NCI-H2081 (cell line): ENCODE measurements at regions not wholly inside any gene's neighbourhood (a gene's known extent, or its start where the extent isn't known, plus 50 kb on each side); places are given as distances from the start of the nearest gene placed in this dataset.

Experiments used
- DNase-seq, 2 experiments: peaks; one replicate each; lab custom pipeline; 2025; lab: John Stamatoyannopoulos, UW

DNA sequence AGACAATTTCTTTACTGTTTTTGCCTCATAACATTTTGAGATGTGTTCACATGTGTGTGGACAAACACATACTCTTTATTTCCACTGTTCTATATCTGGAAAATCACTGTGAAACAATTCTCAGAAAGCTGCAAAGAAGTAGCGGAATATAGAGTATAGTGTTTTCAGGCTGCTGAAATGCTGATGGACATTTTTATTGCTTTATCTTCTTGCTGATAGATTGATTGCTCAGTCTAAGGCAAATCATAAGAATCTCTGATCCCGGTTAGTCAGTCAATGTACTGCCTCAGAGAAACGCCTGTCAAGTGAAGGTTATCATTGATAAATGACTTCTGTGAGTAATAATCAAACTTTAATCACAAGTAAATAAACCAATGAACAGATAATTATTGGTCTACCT is 364.9 kb upstream of the CTNND2 start:
- DNase-seq = no peak

DNA sequence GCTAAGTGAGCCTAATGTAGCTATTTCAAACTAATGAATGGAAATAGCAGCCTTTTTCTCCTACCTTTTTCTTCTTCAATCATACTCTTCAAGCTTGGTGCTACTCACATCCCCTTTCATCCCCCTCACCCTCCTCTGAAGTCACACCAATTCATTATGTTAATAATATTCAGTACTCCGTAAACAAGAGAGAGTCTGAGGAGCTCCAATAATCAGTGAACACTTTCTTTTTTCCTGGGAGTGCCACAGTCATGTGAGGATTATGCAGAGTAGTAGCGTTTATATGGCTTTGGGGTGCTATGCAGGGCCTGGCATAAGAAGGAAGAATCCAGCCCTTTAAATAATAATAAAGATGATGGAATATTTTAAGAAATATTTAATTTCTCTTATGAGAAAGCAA is 354.3 kb upstream of the CTNND2 start:
- DNase-seq = no peak

DNA sequence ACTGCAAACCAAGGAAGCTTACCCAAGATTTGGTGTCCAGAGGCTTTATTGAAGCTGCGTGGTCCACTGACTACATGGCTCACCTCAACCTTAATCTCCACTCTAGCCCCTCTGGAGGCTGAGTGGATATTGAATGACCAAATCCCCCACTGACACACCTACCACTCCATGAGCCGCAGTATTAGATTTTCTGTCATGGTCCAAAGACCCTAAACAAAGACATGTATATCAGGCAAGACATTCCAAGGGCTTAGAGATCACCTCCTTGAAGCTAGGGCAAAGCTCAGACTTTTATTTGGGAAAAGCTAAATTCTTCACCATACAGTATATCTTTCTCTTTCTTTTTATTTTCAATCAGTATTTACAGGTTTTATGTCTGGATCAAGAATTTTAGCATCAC is 346.2 kb upstream of the CTNND2 start:
- DNase-seq = no peak

DNA sequence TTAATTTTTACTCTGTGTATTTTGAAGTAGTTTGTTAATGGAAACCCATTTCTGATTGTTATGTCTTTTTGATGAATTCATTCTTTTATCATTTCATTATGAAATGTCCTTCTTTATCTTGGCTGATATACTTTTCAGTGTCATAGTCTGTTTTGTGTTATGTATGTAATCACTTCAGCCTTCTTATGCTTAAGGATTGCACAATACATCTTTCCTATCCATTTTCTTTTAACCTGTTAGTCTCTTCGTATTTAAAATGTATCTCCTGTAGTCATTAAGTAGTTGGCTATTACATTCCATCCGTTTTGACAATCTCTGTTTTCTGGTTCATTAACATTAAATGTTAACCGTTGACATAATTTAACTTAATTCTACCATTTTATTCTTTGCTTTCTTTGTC is 344.6 kb upstream of the CTNND2 start:
- no peak for DNase-seq

DNA sequence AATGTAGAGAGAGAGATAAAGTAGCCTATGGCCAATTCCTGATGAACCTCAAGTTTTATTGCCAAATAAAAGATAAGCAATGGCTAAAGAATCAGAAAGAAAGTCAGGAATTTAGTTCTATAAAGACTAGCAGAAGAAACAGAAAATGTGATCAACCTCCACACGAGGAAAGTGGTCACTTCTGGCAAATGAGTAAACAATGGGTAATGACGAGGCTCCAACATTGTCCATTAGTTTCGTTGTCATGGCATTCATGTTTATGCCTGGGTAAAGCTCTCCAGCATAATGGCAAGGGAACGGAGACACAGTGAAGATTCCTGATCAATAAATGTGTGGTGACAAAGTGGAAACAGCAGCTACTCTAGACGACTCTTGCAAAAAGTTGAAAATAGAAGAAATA is 341.8 kb upstream of the CTNND2 start:
- DNase-seq = no peak

DNA sequence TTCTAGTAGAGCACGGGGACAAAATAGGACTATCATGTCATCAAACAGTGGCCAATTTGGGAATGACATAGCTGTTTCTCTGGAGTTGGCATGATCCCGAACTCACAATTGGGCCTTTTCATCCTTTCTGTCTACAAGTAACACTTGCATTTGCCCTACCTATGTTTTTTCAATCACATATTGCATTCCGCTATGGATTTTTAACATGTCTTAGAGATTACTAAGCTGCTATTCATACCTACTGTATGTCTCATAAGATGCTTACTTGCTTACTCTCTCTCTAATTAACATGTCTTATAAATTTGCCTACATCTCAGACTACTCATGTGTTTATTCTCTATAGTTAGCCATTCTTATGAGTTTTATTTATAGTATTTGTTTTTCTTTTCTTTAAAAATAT is 341.2 kb upstream of the CTNND2 start:
- DNase-seq = no peak

DNA sequence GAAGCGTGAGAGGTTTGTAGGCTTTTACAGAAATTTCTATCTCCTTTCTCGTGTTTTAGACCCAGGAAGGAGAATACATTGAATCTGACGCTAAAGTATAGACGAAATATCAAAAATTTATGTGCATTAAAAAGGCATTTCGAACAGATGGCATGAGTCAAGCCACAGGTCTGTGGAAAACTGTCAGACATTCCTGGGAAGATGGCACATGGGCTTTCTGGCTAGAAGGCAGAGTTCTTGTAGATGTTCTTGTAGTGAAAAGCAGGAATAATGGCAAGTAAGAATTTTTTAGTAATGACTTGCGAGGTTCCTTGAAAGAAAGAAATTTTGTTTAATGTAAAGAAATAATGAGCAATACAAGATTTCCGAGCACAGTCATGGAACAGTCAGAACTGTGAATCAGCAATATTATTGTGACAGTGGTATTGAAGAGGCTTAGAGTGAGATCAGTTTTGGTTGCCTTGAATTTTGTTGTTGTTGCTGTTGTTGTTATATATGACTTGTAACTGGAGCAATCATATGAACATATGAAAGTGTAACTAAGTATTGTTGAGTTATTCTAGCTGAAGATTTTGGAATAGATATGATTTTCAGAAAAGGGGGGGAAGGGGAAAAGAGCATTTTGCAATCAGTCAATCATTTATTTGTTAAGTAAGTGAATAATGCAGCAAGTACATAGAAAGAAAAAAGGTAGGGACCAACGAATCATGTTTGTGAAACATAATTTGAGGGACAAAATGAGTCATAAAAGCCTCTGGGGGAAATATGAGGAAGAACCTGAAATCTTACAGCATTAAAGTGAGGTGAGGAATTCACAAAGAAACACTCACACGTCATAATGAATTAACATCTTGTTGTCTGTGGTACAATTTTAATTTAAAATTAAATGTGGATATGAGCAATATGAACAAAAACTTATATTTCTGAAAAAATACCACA is 339.0 kb upstream of the CTNND2 start:
- no peak for DNase-seq

DNA sequence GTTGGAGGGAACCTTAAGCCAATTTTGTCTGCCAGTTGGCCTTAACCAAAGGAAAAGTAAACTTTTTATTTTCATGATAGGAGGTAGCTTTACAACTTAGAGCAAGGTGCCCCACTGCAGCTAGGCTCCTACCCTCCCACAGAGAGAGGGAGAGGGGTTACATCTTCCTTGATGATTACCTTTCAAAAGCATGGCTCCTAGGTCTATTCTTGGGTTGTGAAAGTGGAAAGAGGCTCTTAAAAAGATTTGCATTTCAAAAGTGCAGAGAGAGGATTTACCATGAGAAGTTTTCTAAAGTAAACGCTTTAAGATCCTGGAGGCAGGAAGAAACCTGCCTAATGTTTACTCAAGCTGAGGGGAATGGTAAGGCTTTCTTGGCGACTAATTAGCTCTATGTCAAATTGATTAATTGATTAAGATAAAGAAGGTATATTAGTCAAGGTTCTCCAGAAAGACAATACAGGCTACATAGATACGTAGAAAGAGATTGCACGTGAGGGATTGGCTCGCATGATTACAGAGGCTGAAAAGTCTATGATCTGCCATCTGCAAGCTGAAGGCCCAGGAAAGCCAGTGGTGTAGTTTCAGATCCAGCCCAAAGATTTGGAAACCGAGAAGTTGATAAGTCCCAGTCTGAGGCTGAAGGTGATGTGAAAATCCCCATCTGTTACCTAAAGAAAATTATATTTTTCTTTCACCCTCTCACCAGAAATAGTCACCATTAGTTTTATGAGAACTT is 333.8 kb upstream of the CTNND2 start:
- no peak for DNase-seq

DNA sequence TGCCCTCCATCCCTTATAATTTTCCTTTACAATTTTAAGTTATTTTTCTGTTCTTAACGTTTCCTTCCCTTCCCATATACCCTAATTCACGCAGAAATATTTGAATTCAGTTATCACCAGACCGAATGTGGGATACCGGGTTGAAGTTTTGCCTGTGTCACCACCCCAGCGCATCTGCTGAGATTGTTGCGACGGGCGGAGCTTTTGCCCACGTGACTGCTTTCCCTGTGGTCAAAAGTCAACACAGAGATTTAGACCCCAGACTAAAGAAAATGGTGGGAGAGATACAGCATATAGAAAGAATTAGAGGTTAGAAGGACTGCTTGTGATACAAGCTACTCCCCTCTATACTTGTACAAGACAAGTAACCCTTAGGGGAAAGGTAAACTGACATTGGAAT is 326.4 kb upstream of the CTNND2 start:
- no peak for DNase-seq

DNA sequence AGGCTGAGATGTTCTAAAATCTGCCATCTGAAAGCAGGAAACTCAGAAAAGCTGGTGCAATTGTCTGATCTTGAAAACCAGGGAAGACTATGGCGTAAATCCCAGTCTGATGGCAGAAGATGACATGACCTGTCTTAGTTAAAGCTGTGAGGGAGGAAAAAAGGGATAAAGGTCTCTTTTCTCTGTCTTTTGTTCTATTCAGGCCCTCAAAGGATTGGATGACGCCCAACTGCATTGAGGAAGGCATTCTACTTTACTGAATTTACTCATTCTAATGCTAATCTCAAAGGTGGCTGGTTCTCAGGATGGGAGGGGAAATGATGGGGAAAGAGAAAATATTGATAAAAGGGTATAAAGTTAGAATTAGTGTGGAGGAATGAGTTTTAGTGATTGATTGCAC is 312.8 kb upstream of the CTNND2 start:
- no peak for DNase-seq

DNA sequence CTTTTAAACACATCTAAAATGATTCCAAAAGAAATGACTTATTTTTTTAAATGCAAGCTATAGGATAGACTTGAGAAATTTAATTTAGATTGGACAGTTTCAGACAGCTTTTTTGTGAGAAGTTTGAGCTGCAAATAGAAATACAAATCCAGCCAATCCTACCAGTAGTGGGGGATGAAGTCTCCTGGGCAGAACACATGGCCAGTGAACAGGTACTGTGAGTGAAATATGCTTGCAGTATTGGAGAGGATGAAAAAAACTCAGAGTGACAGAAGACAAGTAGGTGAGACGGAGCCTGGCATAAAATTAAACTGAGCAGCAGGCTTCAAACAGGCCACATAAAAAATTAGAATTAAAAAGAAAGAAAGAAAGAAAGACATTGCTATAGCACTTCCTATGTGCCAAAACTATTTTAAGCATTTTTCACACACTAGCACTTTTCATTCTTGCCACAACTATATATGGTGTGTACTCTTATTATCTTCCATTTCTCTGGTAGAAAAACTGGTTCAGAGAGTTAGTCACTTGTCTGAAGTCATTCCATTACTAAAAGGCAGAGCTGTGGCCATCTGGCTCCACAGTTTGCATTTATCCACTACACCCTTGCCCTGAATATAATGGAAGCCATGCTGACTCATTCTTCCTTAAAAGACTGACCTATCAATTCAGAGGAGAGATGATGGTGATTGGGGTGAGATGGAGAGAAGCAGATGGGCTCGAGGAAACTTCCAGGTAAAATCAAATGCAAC is 310.2 kb upstream of the CTNND2 start:
- no peak for DNase-seq

DNA sequence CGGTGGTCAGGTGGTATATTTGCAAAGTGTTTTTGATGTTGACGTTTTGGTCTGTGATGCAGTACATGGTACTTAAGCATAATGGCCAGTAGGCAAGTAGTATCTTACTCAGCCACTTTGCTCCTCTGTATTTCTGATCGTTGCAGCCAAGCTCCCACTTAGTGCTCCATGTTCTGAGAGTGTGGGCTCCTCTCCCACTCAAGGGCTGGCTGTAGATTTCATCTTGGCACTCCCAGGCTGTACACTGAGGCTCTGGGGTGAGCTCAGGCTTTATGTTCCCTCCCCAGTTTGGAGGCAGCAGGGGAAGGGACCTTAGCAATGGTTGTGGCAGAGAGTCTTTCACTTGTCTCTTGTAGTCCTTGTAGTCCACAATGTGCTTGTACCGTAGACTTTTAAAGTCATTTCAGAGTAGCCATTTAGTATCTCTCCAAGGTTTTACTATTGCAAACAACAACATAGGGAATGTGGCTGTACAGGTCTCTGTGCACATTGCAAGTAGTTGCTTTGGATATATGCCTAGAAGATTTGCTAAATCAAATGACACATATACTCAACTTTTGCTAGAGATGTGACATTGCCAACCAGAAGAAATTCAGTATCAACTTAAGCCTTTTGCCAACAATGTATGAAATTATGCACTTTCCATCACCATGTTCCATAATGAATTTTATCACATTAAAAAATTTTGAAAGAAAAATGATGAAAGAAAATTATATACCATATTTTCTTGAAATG is 304.3 kb upstream of the CTNND2 start:
- no peak for DNase-seq

DNA sequence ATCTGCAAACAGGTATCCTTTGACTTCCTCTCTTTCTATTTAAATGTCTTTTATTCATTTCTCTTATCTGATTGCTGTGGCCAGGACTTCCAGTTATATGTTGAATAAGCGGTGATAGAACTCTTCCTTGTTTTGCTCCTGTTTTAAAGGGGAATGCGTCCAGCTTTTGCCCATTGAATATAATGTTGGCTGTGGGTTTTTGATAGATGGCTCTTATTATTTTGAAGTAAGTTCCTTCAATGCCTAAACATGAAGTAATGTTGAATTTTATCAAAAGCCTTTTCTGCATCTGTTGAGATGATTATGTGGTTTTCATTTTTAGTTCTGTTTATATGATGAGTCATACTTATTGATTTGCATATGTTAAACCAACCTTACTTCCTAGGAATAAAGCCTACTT is 300.5 kb upstream of the CTNND2 start:
- no peak for DNase-seq

DNA sequence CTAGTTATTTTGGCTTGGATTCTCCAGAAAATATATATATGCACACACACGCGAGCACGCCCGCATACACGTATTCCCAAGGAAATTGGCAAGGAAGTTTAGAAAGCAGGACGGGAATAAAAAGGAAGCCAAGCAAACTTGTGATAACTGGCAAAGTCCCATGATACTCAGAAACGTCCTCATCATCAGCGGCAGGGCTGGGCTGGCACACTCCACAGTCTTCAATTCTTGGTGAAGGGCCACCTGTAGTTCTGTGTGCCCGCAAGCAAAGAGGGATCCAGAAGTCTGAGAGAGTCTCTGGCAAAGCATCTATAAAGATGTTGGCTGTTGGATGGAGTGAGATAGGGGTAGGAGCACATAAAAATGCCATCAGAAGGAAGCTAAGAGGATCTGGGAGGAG is 289.3 kb upstream of the CTNND2 start:
- DNase-seq = no peak

DNA sequence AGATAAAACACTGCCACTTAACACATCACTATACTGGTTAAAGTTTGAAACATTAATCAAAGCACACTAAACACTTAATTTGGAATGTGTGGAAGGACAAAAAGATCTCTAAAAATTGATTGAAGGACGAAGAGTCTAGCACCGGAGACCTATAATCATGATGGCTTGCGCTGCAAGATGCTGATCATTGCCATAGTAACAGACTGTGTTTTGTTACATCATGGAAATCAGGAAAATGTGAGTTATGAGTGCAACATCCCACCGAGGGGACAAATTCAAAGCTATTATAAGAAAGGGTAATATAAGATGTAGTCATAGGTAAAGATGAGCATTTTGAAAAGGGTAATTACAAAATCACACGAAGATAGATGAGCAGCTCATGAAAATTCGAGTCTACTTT is 278.8 kb upstream of the CTNND2 start:
- no peak for DNase-seq

DNA sequence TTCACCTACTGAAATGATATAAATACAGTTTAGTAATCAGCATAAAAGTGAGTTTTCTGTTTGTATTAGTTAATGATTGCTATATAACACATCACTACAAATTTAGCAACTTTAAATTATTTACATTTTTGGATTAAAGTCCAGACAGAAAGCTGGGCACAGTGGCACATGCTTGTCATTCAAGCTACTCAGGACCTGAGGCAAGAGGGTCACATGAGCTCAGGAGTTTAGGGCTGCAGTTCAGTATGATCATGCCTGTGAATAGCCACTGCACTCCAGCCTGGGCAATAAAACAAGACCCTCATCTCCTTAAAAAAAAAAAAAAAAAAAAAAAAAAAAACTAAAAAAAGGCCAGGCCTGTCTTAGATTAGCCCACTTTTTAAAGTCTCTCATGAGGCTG is 273.6 kb upstream of the CTNND2 start:
- DNase-seq = no peak

DNA sequence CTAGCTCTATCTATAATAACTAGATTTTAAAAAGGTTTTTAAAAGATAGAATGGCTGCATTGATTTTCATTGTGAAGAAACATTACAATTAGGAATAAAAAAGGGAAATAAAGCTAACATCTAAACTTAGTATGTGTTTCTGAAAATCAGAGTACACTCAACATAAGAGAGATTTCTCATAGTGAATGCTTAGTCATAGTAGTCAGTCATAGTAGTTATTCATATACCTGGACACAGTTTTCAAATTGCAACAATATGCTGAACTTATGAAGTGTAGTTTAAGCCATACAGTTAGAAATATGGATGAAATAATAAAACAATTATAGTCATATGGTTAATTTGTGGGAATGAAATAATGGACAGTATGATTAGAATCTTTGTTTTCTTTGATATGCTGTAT is 273.0 kb upstream of the CTNND2 start:
- DNase-seq = no peak

DNA sequence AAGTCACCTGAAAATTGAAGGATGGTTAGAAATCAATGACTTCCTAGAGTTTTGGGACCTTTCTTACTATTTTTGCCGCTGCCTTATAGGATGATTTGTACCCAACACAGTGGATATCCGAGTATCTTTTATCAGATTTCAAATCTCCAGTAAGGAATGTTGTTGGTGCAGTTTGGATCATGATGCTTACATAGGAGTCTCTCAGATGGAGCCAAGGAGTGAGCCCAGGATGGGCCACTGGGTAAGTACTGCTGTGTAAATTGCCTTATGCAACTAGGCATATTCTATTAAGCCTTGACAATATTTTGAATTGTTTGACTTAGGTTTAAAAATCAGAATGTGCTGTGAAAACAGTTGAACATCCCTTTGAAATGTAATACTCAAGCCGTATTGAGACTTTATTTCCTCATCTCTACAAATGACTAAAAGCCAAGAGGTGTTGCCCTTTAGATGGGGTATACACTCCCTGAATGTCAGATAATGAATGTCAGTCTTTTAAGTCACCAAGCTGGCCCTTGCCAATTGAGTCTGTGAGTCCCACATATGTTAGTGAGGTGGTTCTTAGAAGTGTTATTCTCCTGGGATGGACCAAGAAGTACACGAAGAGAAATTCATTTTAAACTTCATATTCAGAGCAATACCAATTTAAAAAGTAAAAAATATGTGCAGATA is 271.8 kb upstream of the CTNND2 start:
- DNase-seq = no peak

DNA sequence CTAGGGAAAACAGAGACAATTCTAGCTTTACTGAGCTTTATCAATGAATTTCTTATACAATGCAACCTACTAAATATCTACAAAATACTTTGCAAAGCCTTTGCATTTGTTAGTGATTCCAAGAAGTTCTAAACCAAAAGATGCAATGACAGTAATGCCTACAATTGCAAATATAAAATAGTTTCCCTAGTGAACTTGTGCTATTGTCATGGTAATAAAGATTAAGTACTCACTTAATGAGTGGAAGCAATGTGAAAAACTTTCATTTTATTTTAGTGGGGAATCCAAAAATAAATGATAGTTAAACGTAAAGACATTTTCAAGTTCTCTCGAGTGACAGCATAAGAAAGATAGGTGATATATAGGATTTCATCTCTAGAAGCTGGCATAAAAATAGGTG is 270.5 kb upstream of the CTNND2 start:
- DNase-seq = no peak

DNA sequence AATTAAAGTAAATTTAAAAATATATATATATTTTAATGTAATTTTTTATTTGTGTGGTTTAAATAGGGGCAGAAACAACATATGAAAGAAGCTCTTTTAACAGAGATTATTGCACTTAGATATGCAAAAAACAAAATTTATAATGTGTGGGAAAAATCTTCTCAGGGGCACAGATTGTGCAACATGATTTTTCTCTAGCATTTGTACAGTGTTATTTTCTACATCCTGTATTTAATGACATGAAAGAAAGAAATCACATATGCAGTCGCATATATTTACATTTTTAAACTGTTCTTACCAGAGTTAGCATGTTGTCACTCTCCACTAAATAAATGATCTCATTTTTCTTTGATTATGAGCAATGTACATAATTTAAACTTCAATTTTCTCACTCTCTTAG is 265.3 kb upstream of the CTNND2 start:
- DNase-seq = no peak

DNA sequence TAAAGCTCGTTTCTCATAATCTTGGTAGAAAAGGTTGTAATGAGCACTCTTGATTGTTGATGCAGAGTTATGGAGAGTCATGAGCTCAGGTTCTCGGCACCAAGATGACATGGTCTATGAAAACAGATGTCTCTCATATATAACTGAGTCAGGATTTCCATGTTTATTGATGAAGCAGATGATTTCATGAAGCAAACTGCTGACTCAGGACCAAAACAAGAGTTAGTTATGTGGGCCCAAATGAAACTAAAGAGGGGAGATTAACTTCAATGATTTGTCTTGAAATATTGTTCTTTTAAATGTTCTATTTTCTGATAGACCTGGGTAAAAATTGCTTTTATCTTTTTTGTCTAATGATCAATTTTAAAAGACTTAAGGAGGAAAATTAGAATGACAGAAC is 258.6 kb upstream of the CTNND2 start:
- DNase-seq = no peak

DNA sequence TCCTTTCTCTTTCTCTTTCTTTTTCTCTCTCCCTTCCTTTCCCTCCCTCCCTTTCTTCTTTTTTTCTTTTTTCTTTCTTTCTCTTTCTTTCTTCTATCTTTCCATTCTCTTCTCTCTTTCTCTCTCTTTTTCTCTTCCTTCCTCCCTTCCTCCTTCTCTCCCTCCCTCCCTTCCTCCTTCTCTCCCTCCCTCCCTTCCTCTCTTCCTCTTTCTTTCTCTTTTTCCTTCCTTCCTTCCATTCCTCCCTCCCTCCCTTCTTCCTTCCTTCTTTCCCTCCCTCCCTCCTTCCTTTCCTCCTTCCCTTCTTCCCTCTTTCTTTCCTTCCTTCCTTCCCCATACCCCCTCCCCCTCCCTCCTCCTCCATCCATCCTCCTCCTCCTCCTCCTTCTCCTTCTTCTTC is 243.3 kb upstream of the CTNND2 start:
- DNase-seq = no peak
